Thoracic aorta (tissue), 2 donors: ENCODE measurements at regions not wholly inside any gene's neighbourhood (a gene's known extent, or its start where the extent isn't known, plus 50 kb on each side); places are given as distances from the start of the nearest gene placed in this dataset.
A peak's percentile ranks its signal among the peaks of the same experiment; 100 is the strongest.
"Not testable (repeated sequence)": the region's sequence is repeated elsewhere in the genome, so short reads cannot be mapped to it uniquely, and the experiment has no call there.

ENCODE experiments used
- ATAC-seq: fragments of 150-250 bp; one replicate; pipeline ENCODE4 v1.8.0; 2017; ENCODE audit warnings: low read depth; ENCODE audit not compliant: insufficient number of reproducible peaks, low FRiP score
- DNase-seq: peaks from one replicate; pipeline ENCODE4 v3.0.0-alpha.2; 2020; ENCODE audit warnings: low spot score
- H3K27ac ChIP-seq, 2 donors: fragments of 200-600 bp; sonication (generic); 1 replicate in 1 of 2; 2 replicates in 1 of 2; pipeline ENCODE4 v1.5.1; 2016; ENCODE audit warnings: mild to moderate bottlenecking in 2 of 2, moderate library complexity in 2 of 2
- H3K27me3 ChIP-seq: fragments of 200-600 bp; sonication (generic); replicated peaks from 2 replicates; pipeline ENCODE4 v1.6.0; 2016; ENCODE audit warnings: mild to moderate bottlenecking; ENCODE audit not compliant: insufficient read depth
- H3K36me3 ChIP-seq: fragments of 200-600 bp; sonication (generic); one replicate; pipeline ENCODE4 v1.5.1; 2016
- H3K4me1 ChIP-seq, 2 donors: fragments of 200-600 bp; sonication (generic); 1 replicate in 1 of 2; 2 replicates in 1 of 2; pipeline versions ENCODE4 v1.5.1 to v1.6.0; 2016; ENCODE audit warnings: low read depth in 2 of 2, mild to moderate bottlenecking in 1 of 2; ENCODE audit not compliant: control insufficient read depth in 1 of 2
- H3K4me3 ChIP-seq: fragments of 200-600 bp; sonication (generic); 2 replicates; pipeline ENCODE4 v1.5.1; 2016; ENCODE audit warnings: mild to moderate bottlenecking
- H3K9me3 ChIP-seq: fragments of 200-600 bp; sonication (generic); 2 replicates; pipeline ENCODE4 v1.5.1; 2016
- CTCF ChIP-seq: fragments of 200-600 bp; sonication (generic); IDR thresholded peaks from one replicate; pipeline ENCODE4 v1.5.1; 2019; ENCODE audit warnings: antibody characterized with exemption

- Histone ChIP-seq H3K4me1 (peaks cover 4 to 26% of the 10 kb centered on the region in 2 donors), H3K27me3 (no peaks in the 10 kb centered on the region), H3K36me3 (no peaks in the 10 kb centered on the region), H3K9me3 (no peaks in the 10 kb centered on the region), H3K27ac (peak overlapping the region in 1 of 2 donors; percentile 0), H3K4me3 (no peak overlapping the region)
- ATAC-seq (peak; percentile 68), DNase-seq (no peak)
- no peak for TF ChIP-seq CTCF
Observed at GRCh38 chr2:216984937-216985336, 125.1 kb upstream of the TNP1 start.

GRCh38 chr2:216981951-216982350 lies 122.1 kb upstream of the TNP1 start:
- DNase-seq, H3K27ac ChIP-seq, H3K27me3 ChIP-seq, ATAC-seq, H3K36me3 ChIP-seq, H3K9me3 ChIP-seq, H3K4me3 ChIP-seq: not testable (repeated sequence)
- H3K4me1 ChIP-seq = peaks cover 4 to 35% of the 10 kb centered on the region in 2 donors

GRCh38 chr2:216980510-216980909 lies 120.6 kb upstream of the TNP1 start:
- peaks cover 5 to 31% of the 10 kb centered on the region in 2 donors for H3K4me1 ChIP-seq
- H3K36me3 ChIP-seq, H3K4me3 ChIP-seq, ATAC-seq, H3K27ac ChIP-seq, DNase-seq, H3K27me3 ChIP-seq, H3K9me3 ChIP-seq: not testable (repeated sequence)

GRCh38 chr2:216974321-216975302 lies 114.7 kb upstream of the TNP1 start:
- H3K4me1 ChIP-seq = peaks cover 34 to 68% of the 10 kb centered on the region in 2 donors
- H3K27me3 ChIP-seq = no peaks in the 10 kb centered on the region
- H3K27ac ChIP-seq = peak overlapping the region; percentile 76
- ATAC-seq (peak; percentile 6), DNase-seq (no peak)
- no peaks in the 10 kb centered on the region for H3K9me3 ChIP-seq
- TF ChIP-seq CTCF = no peak
- no peaks in the 10 kb centered on the region for H3K36me3 ChIP-seq
- peak overlapping the region; percentile 20 for H3K4me3 ChIP-seq

- Histone ChIP-seq H3K4me1 (peaks cover 34 to 63% of the 10 kb centered on the region in 2 donors), H3K9me3 (no peaks in the 10 kb centered on the region), H3K27ac (peak overlapping the region; percentile 76), H3K27me3 (no peaks in the 10 kb centered on the region), H3K36me3 (no peaks in the 10 kb centered on the region), H3K4me3 (no peak overlapping the region)
- ATAC-seq (no peak), DNase-seq (no peak)
- TF ChIP-seq CTCF = no peak
Observed at GRCh38 chr2:216971593-216971992, 111.7 kb upstream of the TNP1 start.

- TF ChIP-seq CTCF = no peak
- H3K9me3 ChIP-seq = no peaks in the 10 kb centered on the region
- H3K36me3 ChIP-seq = no peaks in the 10 kb centered on the region
- no peak for ATAC-seq
- H3K27ac ChIP-seq = peak overlapping the region in 1 of 2 donors; percentile 16
- peaks cover 33 to 59% of the 10 kb centered on the region in 2 donors for H3K4me1 ChIP-seq
- H3K27me3 ChIP-seq = no peaks in the 10 kb centered on the region
- no peak overlapping the region for H3K4me3 ChIP-seq
- no peak for DNase-seq
Observed at GRCh38 chr2:216970359-216970915, 110.6 kb upstream of the TNP1 start.
